Mucosa of descending colon (tissue), 3 donors: ENCODE measurements at regions not wholly inside any gene's neighbourhood (a gene's known extent, or its start where the extent isn't known, plus 50 kb on each side); places are given as distances from the start of the nearest gene placed in this dataset.
"Not testable (repeated sequence)": the region's sequence is repeated elsewhere in the genome, so short reads cannot be mapped to it uniquely, and the experiment has no call there.

Source experiments
- ATAC-seq: fragments of 200-7000 bp; cut with Tn5 transposase; one replicate; pipeline ENCODE4 v1.9.1; 2020; ENCODE audit warnings: mild to moderate bottlenecking, moderate library complexity
- DNase-seq, 3 donors: peaks; one replicate each; pipeline ENCODE4 v3.0.0-alpha.2; 2020
- H3K36me3 ChIP-seq: fragments of 200-600 bp; one replicate; pipeline ENCODE4 v1.8.0; 2021; ENCODE audit warnings: low read depth, mild to moderate bottlenecking
- H3K4me1 ChIP-seq: fragments of 200-600 bp; one replicate; pipeline ENCODE4 v1.8.0; 2021; ENCODE audit warnings: low read depth, mild to moderate bottlenecking
- H3K4me3 ChIP-seq: fragments of 200-600 bp; one replicate; pipeline ENCODE4 v1.8.0; 2021; ENCODE audit warnings: mild to moderate bottlenecking
- H3K9me3 ChIP-seq: fragments of 200-600 bp; one replicate; pipeline ENCODE4 v1.8.0; 2021; ENCODE audit warnings: mild to moderate bottlenecking
- CTCF ChIP-seq: fragments of 200-600 bp; IDR thresholded peaks from one replicate; pipeline ENCODE4 v1.8.0; 2022; ENCODE audit warnings: antibody characterized with exemption, mild to moderate bottlenecking
- intact Hi-C, 2 donors: fragments of 100-400 bp; cut with DNase I in 1 of 2; cut with micrococcal nuclease in 1 of 2; formaldehyde crosslinking; loops; one replicate each; pipeline versions ENCODE4 v1.11.0 to v1.11.1; 2022; cut with DNase I, micrococcal nuclease
- donor health status: DM: no; HTN: no; CAD: no; lungs with moderate emphysema.
- donor health status: DM: no; HTN: no; CAD: no.
- donor health status: DM: no; HTN: yes; CAD: no.

- Histone ChIP-seq H3K36me3 (no peaks in the 10 kb centered on the region), H3K9me3 (peaks cover 19% of the 10 kb centered on the region), H3K4me1 (no peaks in the 10 kb centered on the region), H3K4me3 (no peak overlapping the region)
- DNase-seq, result no peak
- no peak for TF ChIP-seq CTCF
- intact Hi-C loops, result no loop called here
- no peak for ATAC-seq
Observed at GRCh38 chr12:131323879-131324278, 370.2 kb downstream of the ADGRD1 start.

DNA sequence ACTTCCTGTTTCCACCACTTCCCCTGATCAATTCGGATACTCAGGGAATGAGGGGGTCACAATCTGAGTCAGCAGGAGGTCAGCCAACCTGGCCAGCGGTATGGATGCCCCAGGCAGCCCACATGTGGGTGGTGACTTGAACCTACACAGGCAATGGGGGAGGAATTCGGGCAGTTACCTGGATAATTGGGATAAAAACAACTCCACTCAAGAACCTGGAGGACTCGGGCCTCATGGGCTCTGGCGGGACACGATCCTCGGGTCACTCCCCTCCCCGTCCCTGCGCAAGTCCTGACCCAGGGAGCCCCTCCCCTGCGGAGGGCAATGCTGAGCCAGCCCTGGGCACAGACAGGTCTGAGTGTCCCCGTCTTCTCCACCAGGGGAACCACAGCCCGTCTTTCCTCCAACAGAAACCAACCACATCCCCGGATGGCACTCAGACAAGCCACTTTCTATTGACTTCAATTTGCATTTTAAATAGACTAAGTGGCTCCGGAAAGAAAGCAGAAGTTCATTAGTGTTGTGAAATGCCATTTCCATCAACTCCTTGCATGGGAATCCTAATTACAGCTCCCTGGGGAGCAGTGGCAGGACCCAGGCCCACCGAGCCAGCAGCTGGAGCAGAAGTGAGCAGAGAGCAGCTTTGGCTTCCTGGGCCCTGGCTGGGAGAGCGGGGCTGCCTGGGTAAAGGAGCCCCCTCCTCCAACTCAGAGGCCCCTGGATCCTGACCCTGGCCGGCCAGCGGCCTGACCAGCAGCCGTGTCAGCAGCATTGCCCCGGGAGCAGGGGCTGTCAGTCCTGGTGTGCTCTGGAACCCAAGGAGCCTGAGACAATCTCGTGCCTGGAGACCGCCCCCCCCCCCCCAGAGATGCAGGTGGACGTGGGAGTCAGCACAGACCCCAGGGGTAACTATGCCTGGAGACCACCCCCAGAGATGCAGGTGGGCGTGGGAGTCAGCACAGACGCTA, 374.1 kb downstream of the ADGRD1 start:
- DNase-seq (no peak), ATAC-seq (no peak)
- H3K9me3 ChIP-seq, result no peaks in the 10 kb centered on the region
- intact Hi-C loops, result no loop called here
- no peak overlapping the region for H3K4me3 ChIP-seq
- TF ChIP-seq CTCF, result no peak
- H3K36me3 ChIP-seq, result no peaks in the 10 kb centered on the region
- no peaks in the 10 kb centered on the region for H3K4me1 ChIP-seq

DNA sequence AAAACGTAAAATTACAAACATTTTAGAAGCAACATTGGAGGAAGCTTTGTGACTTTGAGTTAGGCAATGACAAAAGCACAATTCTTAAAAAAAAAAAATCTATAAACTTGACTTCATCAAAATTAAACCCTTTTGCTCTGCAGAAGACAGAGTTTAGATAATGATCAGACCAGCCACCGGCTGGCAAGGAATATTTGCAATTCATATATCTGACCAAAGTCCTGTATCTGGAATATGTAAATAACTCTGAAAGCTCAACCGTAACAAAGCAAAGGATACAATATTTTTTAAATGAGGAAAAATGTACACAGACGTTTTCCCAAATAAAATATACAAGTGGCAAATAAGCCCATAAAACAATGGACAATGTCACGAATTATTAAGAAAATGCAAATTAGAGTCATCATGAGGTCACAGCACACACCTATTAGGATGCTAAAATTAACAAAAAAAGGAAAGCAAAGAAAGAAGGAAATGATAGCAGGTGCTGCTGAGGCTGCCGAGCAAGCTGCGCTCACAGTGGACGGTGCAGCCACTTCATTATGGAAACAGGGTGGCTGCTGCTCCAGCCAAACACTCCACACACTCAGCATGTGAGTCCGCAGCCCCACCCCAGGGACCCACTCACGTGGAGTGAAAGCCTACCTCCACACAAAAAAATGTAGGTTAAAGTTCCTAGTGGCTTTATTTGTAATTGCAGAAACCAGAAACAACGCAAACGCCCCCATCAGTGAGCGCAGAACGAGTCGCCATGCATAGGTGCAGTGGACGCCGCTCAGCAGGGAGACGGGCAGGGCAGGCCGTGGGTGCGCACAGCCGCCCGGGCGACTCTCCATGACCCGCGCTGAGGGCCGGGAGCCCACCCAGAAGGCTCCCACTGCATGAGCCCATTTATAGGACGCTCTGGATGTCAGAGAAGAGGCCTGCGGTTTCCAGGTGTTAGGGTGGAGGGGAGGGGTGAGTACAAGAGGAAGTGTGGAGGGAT, 375.4 kb downstream of the ADGRD1 start:
- ATAC-seq, H3K4me1 ChIP-seq, DNase-seq, H3K9me3 ChIP-seq, intact Hi-C loops, H3K36me3 ChIP-seq, H3K4me3 ChIP-seq: not testable (repeated sequence)

DNA sequence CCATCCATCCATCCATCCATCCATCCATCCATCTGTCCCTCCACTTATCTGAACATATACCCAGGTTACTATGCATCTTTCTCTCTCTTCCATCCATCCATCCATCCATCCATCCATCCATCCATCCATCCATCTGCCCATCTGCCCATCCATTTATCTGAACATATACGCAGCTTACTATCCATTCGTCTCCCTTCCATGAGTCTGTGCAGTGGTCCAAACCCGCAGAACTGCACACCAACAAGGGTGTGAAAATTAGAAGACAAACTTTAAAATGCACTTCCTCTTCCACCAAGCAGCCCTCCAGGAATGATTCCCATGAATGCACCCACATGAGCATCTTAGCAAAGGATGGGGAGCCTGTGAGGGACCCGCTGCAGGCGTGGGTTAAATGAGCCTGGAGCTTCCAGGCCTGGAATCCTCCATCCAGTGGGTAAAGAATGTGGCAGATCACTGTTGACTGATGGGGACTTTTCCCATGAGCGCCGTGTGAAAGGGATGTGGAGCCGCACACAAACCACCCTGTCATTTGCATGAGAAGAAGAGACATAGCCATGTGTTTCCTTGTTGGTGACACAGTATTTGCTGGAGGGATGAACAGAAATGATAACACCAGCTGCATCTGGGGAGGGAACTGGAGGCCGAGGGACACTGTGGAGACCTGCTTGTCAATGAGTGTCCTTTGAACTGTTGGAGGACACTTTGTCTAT, 376.6 kb downstream of the ADGRD1 start:
- DNase-seq, result no peak
- no peak for TF ChIP-seq CTCF
- Histone ChIP-seq H3K4me1 (no peaks in the 10 kb centered on the region), H3K4me3 (no peak overlapping the region), H3K36me3 (no peaks in the 10 kb centered on the region), H3K9me3 (no peaks in the 10 kb centered on the region)
- intact Hi-C loops, result no loop called here
- ATAC-seq, result no peak

DNA sequence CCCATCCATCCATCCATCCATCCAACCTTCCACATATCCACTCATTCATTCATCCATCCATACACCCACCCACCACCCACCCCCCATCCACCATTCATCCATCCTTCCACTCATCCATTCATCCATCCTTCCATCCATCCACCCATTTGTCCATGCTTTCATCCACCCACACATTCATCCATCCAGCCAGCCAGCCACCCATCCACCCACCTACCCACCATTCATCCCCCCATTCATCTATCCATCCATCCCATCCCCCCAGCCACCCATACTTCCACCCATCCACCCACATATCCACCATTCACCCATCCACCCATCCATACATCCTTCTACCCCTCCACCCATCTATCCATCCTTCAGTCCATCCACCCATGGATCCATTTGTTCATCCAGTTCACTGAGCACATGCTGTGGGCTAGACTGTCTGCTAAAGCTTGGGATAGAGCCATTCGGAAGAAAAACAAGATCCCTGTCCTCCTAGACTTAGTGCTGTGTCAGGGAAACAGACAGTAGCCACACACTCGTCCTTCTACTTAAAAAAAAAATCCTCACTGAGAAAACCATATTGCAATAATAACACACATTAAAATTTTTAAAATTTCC, 377.5 kb downstream of the ADGRD1 start:
- Histone ChIP-seq H3K4me1 (no peaks in the 10 kb centered on the region), H3K4me3 (no peak overlapping the region), H3K36me3 (no peaks in the 10 kb centered on the region), H3K9me3 (no peaks in the 10 kb centered on the region)
- TF ChIP-seq CTCF, result no peak
- intact Hi-C loops, result no loop called here
- ATAC-seq, result no peak
- no peak for DNase-seq
